Neuronal stem cell (in vitro differentiated cells): ENCODE measurements at regions not wholly inside any gene's neighbourhood (a gene's known extent, or its start where the extent isn't known, plus 50 kb on each side); places are given as distances from the start of the nearest gene placed in this dataset.

Source experiments
- DNase-seq: peaks from one replicate; pipeline ENCODE4 v3.0.0-alpha.2; 2013; ENCODE audit warnings: low spot score
- H2AFZ ChIP-seq: one replicate; pipeline ENCODE4 v1.6.1; 2013; ENCODE audit warnings: mild to moderate bottlenecking, low read length, inconsistent platforms
- H2AK5ac ChIP-seq: 2 replicates; pipeline ENCODE4 v1.6.1; 2013; ENCODE audit warnings: low read depth, mild to moderate bottlenecking, inconsistent platforms, low read length, moderate library complexity, mixed read lengths
- H2BK120ac ChIP-seq: 2 replicates; pipeline ENCODE4 v1.6.1; 2013; ENCODE audit warnings: low read depth, mild to moderate bottlenecking, inconsistent platforms, low read length, moderate library complexity, mixed read lengths
- H2BK12ac ChIP-seq: one replicate; pipeline ENCODE4 v1.6.1; 2013; ENCODE audit warnings: low read length, inconsistent platforms
- H2BK15ac ChIP-seq: 2 replicates; pipeline ENCODE4 v1.6.1; 2013; ENCODE audit warnings: mild to moderate bottlenecking, low read length, inconsistent platforms, mixed read lengths
- H2BK5ac ChIP-seq: one replicate; pipeline ENCODE4 v1.6.1; 2013; ENCODE audit warnings: inconsistent platforms, mild to moderate bottlenecking, low read length, moderate library complexity
- H3K14ac ChIP-seq: one replicate; pipeline ENCODE4 v1.6.1; 2013; ENCODE audit warnings: low read length, inconsistent platforms
- H3K18ac ChIP-seq: 2 replicates; pipeline ENCODE4 v1.6.1; 2013; ENCODE audit warnings: low read length, inconsistent platforms
- H3K23ac ChIP-seq: 2 replicates; pipeline ENCODE4 v1.6.1; 2013; ENCODE audit warnings: low read depth, mild to moderate bottlenecking, mixed read lengths, low read length, inconsistent platforms; ENCODE audit not compliant: poor library complexity
- H3K27ac ChIP-seq: replicated peaks from 3 replicates; pipeline ENCODE4 v1.5.1; 2013; ENCODE audit warnings: low read length, inconsistent platforms
- H3K27me3 ChIP-seq, 3 experiments: 2 replicates each; pipeline ENCODE4 v1.6.1; 2013; ENCODE audit warnings: low read length in 3 of 3, mild to moderate bottlenecking in 2 of 3, inconsistent platforms in 1 of 3, low read depth in 1 of 3, mixed read lengths in 1 of 3, moderate library complexity in 1 of 3; ENCODE audit not compliant: control insufficient read depth in 3 of 3, insufficient read depth in 3 of 3
- H3K36me3 ChIP-seq, 2 donors: replicated peaks in 1 of 2; 2 replicates each; pipeline ENCODE4 v1.6.1; 2013; ENCODE audit warnings: low read length in 2 of 2; ENCODE audit not compliant: control insufficient read depth in 2 of 2, insufficient read depth in 2 of 2
- H3K4ac ChIP-seq: 2 replicates; pipeline ENCODE4 v1.6.1; 2013; ENCODE audit warnings: inconsistent platforms, mild to moderate bottlenecking, low read length, moderate library complexity
- H3K4me1 ChIP-seq, 2 donors: 1 replicate in 1 of 2; 2 replicates in 1 of 2; pipeline ENCODE4 v1.6.1; 2013; ENCODE audit warnings: low read length in 2 of 2, low read depth in 1 of 2; ENCODE audit not compliant: control insufficient read depth in 2 of 2, insufficient read depth in 1 of 2
- H3K4me2 ChIP-seq: one replicate; pipeline ENCODE4 v1.6.1; 2013; ENCODE audit warnings: mild to moderate bottlenecking, low read length, inconsistent platforms; ENCODE audit not compliant: insufficient read depth, poor library complexity, severe bottlenecking
- H3K4me3 ChIP-seq, 2 donors: 2 replicates each; pipeline ENCODE4 v1.5.1; 2013; ENCODE audit warnings: low read length in 2 of 2, mild to moderate bottlenecking in 2 of 2, inconsistent platforms in 1 of 2, moderate library complexity in 1 of 2
- H3K79me1 ChIP-seq: one replicate; pipeline ENCODE4 v1.6.1; 2013; ENCODE audit warnings: low read depth, mild to moderate bottlenecking, inconsistent platforms, low read length, moderate library complexity
- H3K9ac ChIP-seq: one replicate; pipeline ENCODE4 v1.6.1; 2013; ENCODE audit warnings: mild to moderate bottlenecking, low read depth, low read length, inconsistent platforms; ENCODE audit not compliant: poor library complexity
- H3K9me3 ChIP-seq, 2 donors: replicated peaks in 1 of 2; 2 replicates each; pipeline versions ENCODE3 to v1.6.1; 2013; ENCODE audit warnings: low read length in 2 of 2, mild to moderate bottlenecking in 2 of 2, inconsistent platforms in 1 of 2, low read depth in 1 of 2, mixed read lengths in 1 of 2, moderate library complexity in 1 of 2; ENCODE audit not compliant: control insufficient read depth in 2 of 2, insufficient read depth in 1 of 2
- H4K8ac ChIP-seq: one replicate; pipeline ENCODE4 v1.6.1; 2013; ENCODE audit warnings: low read depth, mild to moderate bottlenecking, inconsistent platforms, low read length, moderate library complexity
- H4K91ac ChIP-seq: one replicate; pipeline ENCODE4 v1.6.1; 2013; ENCODE audit warnings: low read length, low read depth, mild to moderate bottlenecking, inconsistent platforms; ENCODE audit not compliant: poor library complexity
- WGBS, 2 donors: extraction: QIAGEN DNeasy Blood & Tissue Kit; methylation state at CpG; one replicate each; pipeline ENCODE4 v1.1.7; 2013; ENCODE audit warnings: missing lambda C conversion rate in 2 of 2, mixed read lengths in 1 of 2; ENCODE audit not compliant: insufficient read length in 2 of 2, insufficient replicate concordance in 1 of 2; ENCODE audit errors: extremely low coverage in 2 of 2; 5-methylcytosine and 5-hydroxymethylcytosine counted together

DNA sequence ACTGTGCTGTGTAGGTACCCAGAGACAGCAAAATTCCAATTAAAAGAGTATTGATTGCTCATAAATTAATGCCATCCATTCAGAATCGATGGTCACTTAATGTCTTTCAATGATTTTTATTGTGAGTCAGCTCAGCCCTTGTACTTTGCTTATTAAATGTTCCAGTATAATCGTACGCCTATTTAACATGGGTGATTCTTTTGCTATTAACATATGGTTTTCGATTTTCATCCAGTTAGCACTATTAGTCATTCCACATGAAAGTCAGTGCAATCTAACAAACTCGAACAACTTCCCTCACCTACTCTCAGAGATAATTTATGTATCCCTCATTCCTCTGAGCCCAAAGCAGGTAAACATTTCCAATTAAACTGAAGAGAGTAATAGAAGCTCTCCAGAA lies 109.6 kb upstream of the APP start:
- H2AK5ac ChIP-seq: no peak overlapping the region
- H3K23ac ChIP-seq: no peak overlapping the region
- peaks cover 0 to under 1% of the 10 kb centered on the region in 2 donors for H3K9me3 ChIP-seq
- peaks cover 5 to 6% of the 10 kb centered on the region in 2 donors for H3K4me1 ChIP-seq
- no peak overlapping the region for H2BK120ac ChIP-seq
- H2BK5ac ChIP-seq: no peak overlapping the region
- no peak overlapping the region for H2AFZ ChIP-seq
- no peak overlapping the region for H4K8ac ChIP-seq
- no peak overlapping the region for H3K27ac ChIP-seq
- no peak overlapping the region for H4K91ac ChIP-seq
- no peaks in the 10 kb centered on the region for H3K27me3 ChIP-seq
- H3K4me2 ChIP-seq: no peak overlapping the region
- H3K14ac ChIP-seq: no peak overlapping the region
- WGBS, 2 donors: no CpG with 5 or more reads among the region's 5 CpGs
- no peak overlapping the region for H2BK12ac ChIP-seq
- H3K9ac ChIP-seq: no peak overlapping the region
- no peak overlapping the region for H2BK15ac ChIP-seq
- H3K4me3 ChIP-seq: no peak overlapping the region
- no peak for DNase-seq
- no peaks in the 10 kb centered on the region for H3K36me3 ChIP-seq
- H3K79me1 ChIP-seq: no peaks in the 10 kb centered on the region
- no peak overlapping the region for H3K18ac ChIP-seq
- no peak overlapping the region for H3K4ac ChIP-seq

DNA sequence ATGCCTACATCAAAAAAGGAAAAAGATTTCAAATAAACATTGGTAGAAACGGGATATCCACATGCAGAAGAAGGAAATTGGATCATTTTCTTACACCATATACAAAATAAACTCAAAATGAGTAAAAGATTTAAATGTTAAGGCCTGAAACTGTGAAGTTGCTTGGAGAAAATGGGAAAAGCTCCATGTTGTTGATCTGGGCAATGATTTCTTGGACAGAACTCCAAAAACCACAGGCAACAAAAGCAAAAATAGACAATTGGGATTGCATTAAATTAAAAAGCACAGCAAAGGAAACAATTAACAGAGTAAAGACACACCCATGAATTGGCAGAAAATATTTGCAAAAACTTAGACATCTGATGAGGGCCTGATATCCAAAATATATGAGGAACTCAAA lies 105.2 kb upstream of the APP start:
- Histone ChIP-seq H2BK5ac (no peak overlapping the region), H2BK12ac (no peak overlapping the region), H2BK120ac (no peak overlapping the region), H3K14ac (no peak overlapping the region), H3K4me3 (no peak overlapping the region), H2AK5ac (no peak overlapping the region), H3K27me3 (no peaks in the 10 kb centered on the region), H3K36me3 (no peaks in the 10 kb centered on the region), H3K18ac (no peak overlapping the region), H4K91ac (no peak overlapping the region), H3K4me1 (peaks cover 0 to under 1% of the 10 kb centered on the region in 2 donors), H3K4me2 (no peak overlapping the region), H3K27ac (no peak overlapping the region), H3K9me3 (peaks cover 3 to 16% of the 10 kb centered on the region in 2 donors), H2BK15ac (no peak overlapping the region), H3K4ac (no peak overlapping the region), H3K23ac (no peak overlapping the region), H2AFZ (no peak overlapping the region), H4K8ac (no peak overlapping the region), H3K79me1 (no peaks in the 10 kb centered on the region), H3K9ac (no peak overlapping the region)
- WGBS, 2 donors: no CpG with 5 or more reads among the region's 1 CpG
- no peak for DNase-seq

DNA sequence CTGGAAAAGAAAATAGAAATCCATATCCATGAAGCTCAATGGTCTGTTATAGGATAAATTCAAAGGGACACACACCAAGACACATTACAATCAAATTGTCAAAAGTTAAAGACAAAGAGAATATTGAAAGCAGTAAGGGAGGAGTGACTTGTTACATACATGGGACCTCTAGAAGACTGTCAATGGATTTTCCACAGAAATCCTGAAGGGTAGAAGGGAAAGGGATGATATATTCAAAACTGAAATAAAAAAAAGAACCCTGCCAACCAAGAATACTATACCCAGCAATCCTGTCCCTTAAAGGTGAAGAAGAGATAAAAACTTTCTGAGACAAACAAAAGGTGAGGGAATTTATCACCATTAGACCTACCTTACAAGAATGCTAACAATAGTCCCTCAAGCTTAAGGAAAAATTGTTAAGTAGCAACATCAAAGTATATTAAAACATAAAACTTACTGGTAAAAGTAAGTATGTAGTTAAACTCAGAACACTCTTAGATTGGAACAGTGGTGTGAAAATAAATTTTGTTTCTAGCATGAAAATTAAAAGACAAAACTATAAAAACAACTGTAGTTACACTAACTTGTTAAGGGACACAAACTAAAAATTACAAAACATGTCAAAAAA lies 103.2 kb upstream of the APP start:
- H4K8ac ChIP-seq: no peak overlapping the region
- H3K14ac ChIP-seq: no peak overlapping the region
- no peak for DNase-seq
- no peak overlapping the region for H2BK5ac ChIP-seq
- no peak overlapping the region for H3K18ac ChIP-seq
- no peak overlapping the region for H2BK12ac ChIP-seq
- no peak overlapping the region for H3K4ac ChIP-seq
- no peak overlapping the region for H3K4me3 ChIP-seq
- no peak overlapping the region for H4K91ac ChIP-seq
- H3K4me1 ChIP-seq: no peaks in the 10 kb centered on the region
- H3K9ac ChIP-seq: no peak overlapping the region
- no peak overlapping the region for H2BK15ac ChIP-seq
- H2AFZ ChIP-seq: no peak overlapping the region
- H3K36me3 ChIP-seq: no peaks in the 10 kb centered on the region
- no peak overlapping the region for H3K4me2 ChIP-seq
- no peak overlapping the region for H3K27ac ChIP-seq
- H3K27me3 ChIP-seq: no peaks in the 10 kb centered on the region
- H3K23ac ChIP-seq: no peak overlapping the region
- H3K79me1 ChIP-seq: no peaks in the 10 kb centered on the region
- H2AK5ac ChIP-seq: no peak overlapping the region
- no peak overlapping the region for H2BK120ac ChIP-seq
- H3K9me3 ChIP-seq: peaks cover 3 to 16% of the 10 kb centered on the region in 2 donors

DNA sequence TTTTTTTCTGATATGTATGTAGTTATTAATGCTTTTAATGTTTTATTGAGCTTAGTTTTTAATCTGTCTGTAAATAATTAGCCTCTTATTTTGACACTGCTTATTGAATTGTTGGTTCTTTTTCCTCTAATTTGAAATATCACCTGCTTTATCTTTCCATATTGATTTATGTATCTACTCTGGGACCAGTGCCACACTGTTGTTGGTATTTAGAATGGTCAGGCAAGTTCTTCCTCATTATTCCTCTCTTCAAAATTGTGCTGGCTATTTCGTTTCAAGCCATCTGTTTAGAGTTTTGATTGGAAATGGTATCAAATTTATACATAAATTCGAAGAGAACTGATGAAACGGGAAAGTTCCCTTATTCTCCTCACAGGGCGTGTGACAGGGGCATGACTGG lies 96.8 kb upstream of the APP start:
- Histone ChIP-seq H2BK120ac (no peak overlapping the region), H3K36me3 (no peaks in the 10 kb centered on the region), H3K23ac (no peak overlapping the region), H4K91ac (no peak overlapping the region), H3K79me1 (no peaks in the 10 kb centered on the region), H2BK12ac (no peak overlapping the region), H3K4me3 (no peak overlapping the region), H3K18ac (no peak overlapping the region), H2BK15ac (no peak overlapping the region), H2BK5ac (no peak overlapping the region), H3K4me1 (no peaks in the 10 kb centered on the region), H3K9me3 (no peaks in the 10 kb centered on the region), H3K27me3 (no peaks in the 10 kb centered on the region), H3K14ac (no peak overlapping the region), H3K9ac (no peak overlapping the region), H3K27ac (no peak overlapping the region), H3K4me2 (no peak overlapping the region), H2AFZ (no peak overlapping the region), H3K4ac (no peak overlapping the region), H4K8ac (no peak overlapping the region), H2AK5ac (no peak overlapping the region)
- DNase-seq: no peak
- no CpG with 5 or more reads among the region's 4 CpGs for WGBS, 2 donors
